ENCODE measurements at regions not wholly inside any gene's neighbourhood (a gene's known extent, or its start where the extent isn't known, plus 50 kb on each side); places are given as distances from the start of the nearest gene placed in this dataset.

DNA sequence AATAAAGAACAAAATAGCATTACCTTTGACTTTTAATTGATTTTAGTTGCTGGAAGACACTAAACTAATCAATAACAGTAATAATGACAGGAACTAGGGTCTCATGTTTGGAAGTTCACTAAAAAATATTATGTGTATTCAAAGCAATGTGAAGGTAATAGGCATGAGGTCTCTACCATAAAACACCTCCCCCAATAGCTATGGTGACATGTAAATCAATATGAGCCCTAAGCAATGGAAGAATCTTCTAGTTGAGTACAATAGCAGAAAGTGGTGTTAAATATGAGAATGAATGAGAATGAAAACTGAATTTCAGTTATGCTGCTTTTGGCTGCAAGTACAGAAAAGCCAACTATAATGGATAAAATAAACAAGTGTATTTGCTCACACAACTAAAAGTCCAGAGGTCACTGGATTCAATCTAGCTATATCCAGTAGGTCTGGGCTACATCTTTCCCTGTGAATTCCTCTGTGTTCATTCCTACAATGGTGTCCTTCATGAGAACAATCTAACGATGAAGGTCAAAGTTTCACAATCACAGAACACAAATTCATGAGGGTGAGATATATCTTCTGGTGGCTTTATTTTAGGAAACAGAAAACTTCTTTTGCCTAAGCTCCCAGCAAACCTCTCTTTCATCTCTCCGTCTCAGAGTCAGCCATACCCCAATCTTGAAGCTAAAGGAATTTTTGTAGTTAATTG, 728.0 kb downstream of the FSCB start:
- intact Hi-C loops (cut with micrococcal nuclease) = no loop called here
- WGBS (ENCODE audit: insufficient coverage) = no CpG with 5 or more reads among the region's 2 CpGs

DNA sequence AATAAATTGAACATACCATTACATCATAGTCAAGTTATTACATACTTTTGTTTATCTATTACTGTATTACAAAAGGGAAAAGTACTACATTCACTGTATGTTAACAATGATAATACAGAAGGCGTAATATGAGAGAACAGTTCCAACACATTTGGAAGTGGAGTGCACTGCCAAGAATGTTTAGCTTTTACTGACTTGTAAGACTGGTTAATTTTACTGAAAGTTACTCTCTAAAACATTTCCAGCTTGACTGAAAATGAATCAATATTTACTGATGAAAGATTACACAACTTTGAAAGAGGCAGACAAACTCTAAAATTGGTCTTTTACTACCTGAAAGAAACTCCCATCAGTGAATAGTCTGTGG, 728.5 kb downstream of the FSCB start:
- no peaks in the 10 kb centered on the region for H3K79me2 ChIP-seq (ENCODE audit: control insufficient read depth, insufficient read depth, low read length)
- ChIA-PET CTCF (no interaction called here), POLR2A (no interaction called here)
- no peaks in the 10 kb centered on the region for H3K9me3 ChIP-seq (ENCODE audit: control extremely low read depth in 1 of 3, control insufficient read depth in 2 of 3, insufficient read depth in 1 of 3, low read length in 2 of 3)
- H3K4me2 ChIP-seq (replicated peaks; ENCODE audit: low read depth, low read length, poor library complexity, severe bottlenecking) = no peak overlapping the region
- no peak overlapping the region for H3K4me3 ChIP-seq (ENCODE audit: control extremely low read depth in 1 of 5, extremely low read depth in 1 of 5, insufficient read depth in 1 of 5, low read depth in 2 of 5, low read length in 4 of 5)
- no peak overlapping the region for H2AFZ ChIP-seq (ENCODE audit: insufficient read depth, low read depth, low read length, poor library complexity, severe bottlenecking)
- WGBS (ENCODE audit: insufficient coverage) = no CpG with 5 or more reads among the region's 1 CpG
- intact Hi-C loops (cut with micrococcal nuclease) = no loop called here
- no peak for TF ChIP-seq EZH2 (IDR thresholded peaks at IDR 0.05; ENCODE audit: borderline replicate concordance, insufficient read depth, low read depth, low read length, poor library complexity, severe bottlenecking)
- TF ChIP-seq, protein P1, sequence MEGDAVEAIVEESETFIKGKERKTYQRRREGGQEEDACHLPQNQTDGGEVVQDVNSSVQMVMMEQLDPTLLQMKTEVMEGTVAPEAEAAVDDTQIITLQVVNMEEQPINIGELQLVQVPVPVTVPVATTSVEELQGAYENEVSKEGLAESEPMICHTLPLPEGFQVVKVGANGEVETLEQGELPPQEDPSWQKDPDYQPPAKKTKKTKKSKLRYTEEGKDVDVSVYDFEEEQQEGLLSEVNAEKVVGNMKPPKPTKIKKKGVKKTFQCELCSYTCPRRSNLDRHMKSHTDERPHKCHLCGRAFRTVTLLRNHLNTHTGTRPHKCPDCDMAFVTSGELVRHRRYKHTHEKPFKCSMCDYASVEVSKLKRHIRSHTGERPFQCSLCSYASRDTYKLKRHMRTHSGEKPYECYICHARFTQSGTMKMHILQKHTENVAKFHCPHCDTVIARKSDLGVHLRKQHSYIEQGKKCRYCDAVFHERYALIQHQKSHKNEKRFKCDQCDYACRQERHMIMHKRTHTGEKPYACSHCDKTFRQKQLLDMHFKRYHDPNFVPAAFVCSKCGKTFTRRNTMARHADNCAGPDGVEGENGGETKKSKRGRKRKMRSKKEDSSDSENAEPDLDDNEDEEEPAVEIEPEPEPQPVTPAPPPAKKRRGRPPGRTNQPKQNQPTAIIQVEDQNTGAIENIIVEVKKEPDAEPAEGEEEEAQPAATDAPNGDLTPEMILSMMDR (IDR thresholded peaks at IDR 0.05) = no peak
- Mint-ChIP-seq H3K4me1 (no peaks in the 10 kb centered on the region), H3K4me3 (no peak overlapping the region), H3K27ac (no peak overlapping the region), H3K9me3 (ENCODE audit: insufficient read depth) (peaks cover 3% of the 10 kb centered on the region), H3K27me3 (no peaks in the 10 kb centered on the region)
- no peaks in the 10 kb centered on the region for H3K4me1 ChIP-seq (ENCODE audit: control insufficient read depth in 2 of 2, insufficient read depth in 2 of 2, low read length in 2 of 2)
- ATAC-seq (ENCODE audit: low read depth) = no peak
- no peak overlapping the region for H3K27ac ChIP-seq (ENCODE audit: low read length in 2 of 2)
- no peaks in the 10 kb centered on the region for H3K27me3 ChIP-seq (replicated peaks in 1 of 4; ENCODE audit: control extremely low read depth in 1 of 4, control insufficient read depth in 3 of 4, insufficient read depth in 4 of 4, low read length in 3 of 4)
- H4K20me1 ChIP-seq (ENCODE audit: control insufficient read depth, insufficient read depth, low read length, poor library complexity, severe bottlenecking) = no peaks in the 10 kb centered on the region
- no peak for DNase-seq
- no peaks in the 10 kb centered on the region for H3K36me3 ChIP-seq (replicated peaks in 1 of 2; ENCODE audit: control extremely low read depth in 1 of 2, control insufficient read depth in 1 of 2, extremely low read depth in 1 of 2, insufficient read depth in 2 of 2, low read length in 1 of 2)
- H3K9ac ChIP-seq (ENCODE audit: low read length) = no peak overlapping the region

More for the DNA sequence above, 728.0 kb downstream of the FSCB start:
- DNase-seq (no peak), ATAC-seq (ENCODE audit: low read depth) (no peak)
- TF ChIP-seq, protein P1 (IDR thresholded peaks at IDR 0.05) = no peak
- TF ChIP-seq EZH2 (IDR thresholded peaks at IDR 0.05; ENCODE audit: borderline replicate concordance, insufficient read depth, low read depth, low read length, poor library complexity, severe bottlenecking) = no peak
- Mint-ChIP-seq H3K4me1 (no peaks in the 10 kb centered on the region), H3K27ac (no peak overlapping the region), H3K9me3 (ENCODE audit: insufficient read depth) (peaks cover 3% of the 10 kb centered on the region), H3K27me3 (no peaks in the 10 kb centered on the region), H3K4me3 (no peak overlapping the region)
- no peak overlapping the region for H3K27ac ChIP-seq (ENCODE audit: low read length in 2 of 2)
- no peak overlapping the region for H2AFZ ChIP-seq (ENCODE audit: insufficient read depth, low read depth, low read length, poor library complexity, severe bottlenecking)
- no peak overlapping the region for H3K4me2 ChIP-seq (replicated peaks; ENCODE audit: low read depth, low read length, poor library complexity, severe bottlenecking)
- H3K27me3 ChIP-seq (replicated peaks in 1 of 4; ENCODE audit: control extremely low read depth in 1 of 4, control insufficient read depth in 3 of 4, insufficient read depth in 4 of 4, low read length in 3 of 4) = no peaks in the 10 kb centered on the region
- H4K20me1 ChIP-seq (ENCODE audit: control insufficient read depth, insufficient read depth, low read length, poor library complexity, severe bottlenecking) = no peaks in the 10 kb centered on the region
- H3K36me3 ChIP-seq (replicated peaks in 1 of 2; ENCODE audit: control extremely low read depth in 1 of 2, control insufficient read depth in 1 of 2, extremely low read depth in 1 of 2, insufficient read depth in 2 of 2, low read length in 1 of 2) = no peaks in the 10 kb centered on the region
- no peak overlapping the region for H3K4me3 ChIP-seq (ENCODE audit: control extremely low read depth in 1 of 5, extremely low read depth in 1 of 5, insufficient read depth in 1 of 5, low read depth in 2 of 5, low read length in 4 of 5)
- H3K9me3 ChIP-seq (ENCODE audit: control extremely low read depth in 1 of 3, control insufficient read depth in 2 of 3, insufficient read depth in 1 of 3, low read length in 2 of 3) = no peaks in the 10 kb centered on the region
- no peaks in the 10 kb centered on the region for H3K4me1 ChIP-seq (ENCODE audit: control insufficient read depth in 2 of 2, insufficient read depth in 2 of 2, low read length in 2 of 2)
- H3K9ac ChIP-seq (ENCODE audit: low read length) = no peak overlapping the region
- ChIA-PET POLR2A (no interaction called here), CTCF (no interaction called here)
- H3K79me2 ChIP-seq (ENCODE audit: control insufficient read depth, insufficient read depth, low read length) = no peaks in the 10 kb centered on the region

All from B cell (primary cell).